Stimulated activated naive CD8-positive, alpha-beta T cell treated with anti-CD3 and anti-CD28 coated beads, Interleukin-15, Interleukin-2, amounts not matched to agents 100 U/mL and 50 U/mL, for 24 hours (primary cell): ENCODE measurements at regions not wholly inside any gene's neighbourhood (a gene's known extent, or its start where the extent isn't known, plus 50 kb on each side); places are given as distances from the start of the nearest gene placed in this dataset.
"Not testable (repeated sequence)": the region's sequence is repeated elsewhere in the genome, so short reads cannot be mapped to it uniquely, and the experiment has no call there.

Experiments used
- ATAC-seq: fragments of 150-1000 bp; cut with Tn5 transposase; one replicate; pipeline ENCODE4 v1.10.0; 2021
- DNase-seq: peaks from one replicate; pipeline ENCODE4 v3.0.0; 2021

DNA sequence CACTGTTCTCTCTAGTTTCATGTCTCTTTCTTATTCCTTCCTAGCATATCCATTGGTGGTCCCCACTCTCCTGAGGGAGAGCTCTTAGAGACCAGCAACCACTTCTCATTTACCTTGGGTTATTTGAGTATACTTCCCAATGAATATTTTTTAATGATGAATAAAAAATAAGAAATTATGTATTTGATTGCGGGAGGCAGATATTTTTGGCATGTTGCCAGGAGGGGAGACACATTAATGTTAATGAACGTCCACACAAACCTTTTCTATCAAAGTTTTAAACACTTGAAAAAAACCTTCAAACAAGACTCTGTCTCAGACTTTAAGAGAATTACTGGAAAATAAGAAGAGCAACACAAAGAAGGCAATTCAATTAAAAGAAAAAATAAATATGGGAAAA lies 260.6 kb upstream of the MAGI2 start:
- no peak for DNase-seq
- no peak for ATAC-seq

DNA sequence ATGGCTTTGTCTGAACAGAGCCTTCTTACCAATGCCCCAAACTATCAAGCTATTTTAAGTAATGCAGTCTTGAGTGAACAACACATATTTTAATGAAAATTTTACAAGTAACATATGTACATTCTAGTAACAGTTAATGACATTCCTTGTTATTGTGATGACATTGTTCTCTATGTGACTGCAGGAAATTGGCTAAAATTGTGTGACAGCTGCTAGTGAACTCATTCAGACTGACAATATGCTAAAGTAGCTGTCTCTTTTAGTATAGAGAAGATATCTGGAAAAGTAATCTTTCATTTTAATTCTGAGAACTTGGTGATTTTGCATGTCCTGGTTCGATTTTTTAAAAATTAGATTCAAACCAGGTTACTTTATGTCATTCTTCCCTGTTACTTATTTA lies 259.8 kb upstream of the MAGI2 start:
- no peak for ATAC-seq

DNA sequence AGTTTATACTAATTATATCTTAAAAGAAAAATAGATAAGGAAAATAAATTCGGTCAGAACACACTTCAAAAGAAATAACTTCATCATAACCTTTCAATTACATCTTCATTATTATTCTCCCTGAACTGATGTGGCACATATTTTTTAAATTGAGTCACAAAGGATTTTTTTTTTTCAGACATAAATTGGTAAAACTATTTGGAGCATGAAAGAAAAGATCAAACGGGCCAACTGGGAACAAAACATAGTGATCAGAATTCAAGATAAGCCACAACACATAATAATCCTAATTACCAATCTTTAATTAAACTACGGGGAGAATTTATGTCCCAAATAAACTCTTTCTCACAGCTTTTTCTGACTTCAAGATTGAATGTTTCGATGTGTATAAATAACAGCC lies 258.2 kb upstream of the MAGI2 start:
- ATAC-seq, result no peak
- no peak for DNase-seq

More for the DNA sequence above, 259.8 kb upstream of the MAGI2 start:
- no peak for DNase-seq

DNA sequence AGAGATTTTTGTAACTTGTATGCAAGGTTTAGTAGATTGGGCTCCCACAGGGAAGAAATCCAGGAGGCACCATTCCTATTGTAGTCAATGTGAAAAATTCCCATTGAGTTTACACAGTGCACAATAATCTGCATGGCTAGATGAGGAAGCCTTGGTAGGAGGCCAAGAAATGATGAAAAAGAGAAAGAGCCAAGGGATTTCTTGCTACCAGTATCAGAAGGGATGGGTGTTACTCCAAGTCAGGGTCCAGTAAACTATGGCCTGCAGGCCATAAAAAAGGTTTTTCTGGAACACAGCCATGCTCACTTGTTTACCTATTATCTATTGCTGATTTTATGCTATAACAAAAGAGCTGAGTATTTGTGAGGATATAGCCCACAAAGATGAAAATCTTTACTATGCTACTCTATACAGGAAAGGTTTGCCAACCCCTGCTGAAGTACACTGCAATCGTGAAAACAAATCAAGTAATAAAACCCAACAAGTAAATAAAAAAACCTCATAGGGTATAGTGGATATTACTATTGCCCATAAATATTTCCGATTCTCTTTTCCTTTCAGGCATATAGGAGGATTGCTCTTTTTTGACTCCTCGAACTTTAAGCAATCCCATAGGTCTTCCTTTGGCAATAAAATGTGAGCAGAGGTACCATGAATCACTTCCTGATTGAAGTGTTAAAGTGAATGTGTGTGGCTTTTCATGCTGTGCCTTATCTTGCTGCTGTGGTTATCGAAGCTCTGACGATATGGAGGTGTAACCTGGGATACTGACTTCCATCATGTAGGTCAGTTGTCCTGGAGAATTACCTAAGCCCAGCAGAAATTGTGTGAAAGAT lies 256.3 kb upstream of the MAGI2 start:
- no peak for DNase-seq

DNA sequence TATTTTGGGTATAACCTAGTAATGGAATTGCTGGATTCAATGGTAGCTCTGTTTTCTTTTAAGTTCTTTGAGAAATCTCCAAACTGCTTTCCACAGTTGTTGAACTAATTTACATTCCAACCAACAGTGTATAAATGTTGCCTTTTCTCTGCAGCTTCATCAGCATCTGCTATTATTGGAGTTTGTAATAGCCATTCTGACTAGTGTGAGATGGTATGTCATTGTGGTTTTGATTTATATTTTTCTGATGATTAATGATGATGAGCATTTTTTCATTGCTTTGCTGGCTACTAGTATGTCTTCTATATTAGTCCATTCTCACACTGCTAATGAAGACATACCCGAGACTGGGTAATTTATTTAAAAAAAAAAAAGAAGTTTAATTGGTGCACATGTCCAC lies 248.6 kb upstream of the MAGI2 start:
- DNase-seq, result no peak
- ATAC-seq, result no peak

More for the DNA sequence above, 256.3 kb upstream of the MAGI2 start:
- no peak for ATAC-seq

DNA sequence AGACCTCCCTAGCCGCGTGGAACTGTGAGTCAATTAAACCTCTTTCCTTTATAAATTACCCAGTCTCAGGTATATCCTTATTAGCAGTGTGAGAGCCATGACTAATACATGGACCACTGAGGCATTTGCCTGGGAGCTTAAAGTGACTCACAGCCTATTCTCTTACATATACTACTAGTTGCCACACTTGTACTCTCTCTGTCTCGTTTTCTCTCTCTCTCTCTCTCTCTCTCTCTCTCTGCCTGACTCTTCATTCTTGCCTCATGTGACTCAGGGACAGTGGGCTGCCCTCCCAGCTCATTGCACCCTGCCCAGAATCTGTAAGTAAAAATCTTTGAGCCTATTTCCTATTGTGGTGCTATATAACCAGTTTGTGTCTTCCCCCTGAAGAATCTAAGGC lies 238.5 kb upstream of the MAGI2 start:
- DNase-seq (no peak), ATAC-seq (peak; percentile 65)

DNA sequence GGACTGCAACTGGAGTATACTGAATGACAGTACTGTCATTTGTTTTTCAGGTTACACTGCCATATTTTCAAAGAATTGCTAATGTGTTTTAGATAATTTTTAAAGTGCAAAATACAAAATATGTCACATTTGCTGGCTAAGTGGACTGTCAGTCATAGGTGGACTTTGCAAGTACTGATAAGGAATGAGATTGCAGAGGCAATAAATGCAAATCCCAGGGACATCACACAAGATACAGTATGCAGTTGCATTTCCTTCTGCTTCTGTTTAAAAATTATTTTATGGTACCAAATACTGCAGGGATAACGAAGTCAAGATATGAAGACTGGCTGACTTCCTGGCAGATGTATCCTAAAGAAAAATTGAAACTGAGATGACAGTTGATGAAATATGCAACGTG lies 237.6 kb upstream of the MAGI2 start:
- ATAC-seq (no peak), DNase-seq (no peak)

DNA sequence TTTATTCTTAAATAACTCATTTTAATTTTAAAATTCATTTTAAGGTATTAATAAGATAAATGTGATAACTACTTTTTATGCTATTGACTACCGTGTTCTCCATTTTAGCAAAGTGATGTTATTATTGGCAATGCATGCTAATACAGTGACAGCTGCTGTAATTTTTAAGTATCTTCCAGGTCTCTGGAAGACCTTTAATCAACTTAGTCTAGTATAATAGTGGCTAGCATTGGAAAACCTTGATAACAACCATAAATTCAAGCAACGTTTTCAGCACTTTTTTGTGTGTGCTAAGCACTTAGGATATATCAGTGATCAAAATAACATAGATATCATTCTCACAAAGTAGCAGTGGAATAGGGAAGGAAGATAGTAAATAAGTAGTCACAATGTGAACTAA lies 230.9 kb upstream of the MAGI2 start:
- DNase-seq (no peak), ATAC-seq (no peak)

DNA sequence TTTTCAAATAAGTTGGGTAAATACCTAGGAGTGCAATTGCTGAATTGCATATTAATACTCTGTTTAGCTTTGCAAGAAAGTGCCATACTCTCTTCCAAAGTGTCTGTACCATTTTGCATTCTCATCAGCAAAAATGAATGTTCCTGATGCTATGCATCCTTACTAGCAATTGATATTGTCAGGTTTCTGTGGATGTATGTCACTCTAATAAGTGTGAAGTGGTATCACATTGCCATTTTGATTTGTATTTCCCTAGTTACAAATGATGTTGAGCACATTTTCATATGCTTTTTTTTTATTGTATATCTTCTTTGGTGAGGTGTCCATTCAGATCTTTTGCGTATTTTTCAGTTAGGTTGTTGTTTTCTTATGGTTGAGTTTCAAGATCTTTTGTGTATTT lies 230.4 kb upstream of the MAGI2 start:
- ATAC-seq (no peak), DNase-seq (no peak)

DNA sequence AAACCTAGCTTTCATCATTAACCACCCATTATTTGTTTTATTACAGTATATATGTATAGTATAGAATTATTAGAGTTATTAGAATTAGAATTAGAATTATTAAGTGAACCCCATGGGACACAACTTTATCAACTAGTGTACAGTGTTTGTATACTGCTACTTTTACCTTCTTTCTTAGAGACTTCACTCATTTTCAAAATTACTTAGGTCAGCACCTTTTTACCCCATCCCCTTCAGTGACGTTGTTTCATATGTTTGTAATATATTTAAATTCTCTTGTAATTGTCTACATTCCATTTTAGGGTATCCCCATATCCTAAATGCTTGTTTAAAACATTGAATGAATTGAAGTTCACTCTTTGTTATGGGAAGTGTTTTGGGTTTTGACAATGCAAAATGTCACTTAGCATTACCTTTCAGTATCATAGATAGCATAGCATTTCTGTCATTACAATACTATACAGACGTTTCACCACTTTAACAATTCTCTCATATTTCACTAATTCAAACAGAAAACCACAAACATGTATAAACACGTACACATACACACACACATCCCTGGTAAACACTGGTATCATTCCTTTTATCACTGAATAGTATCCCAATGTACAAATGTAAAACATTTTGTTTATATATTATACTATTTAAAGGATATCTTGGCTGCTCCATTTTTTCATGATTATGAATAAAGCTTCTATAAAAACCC lies 229.9 kb upstream of the MAGI2 start:
- DNase-seq, result no peak

DNA sequence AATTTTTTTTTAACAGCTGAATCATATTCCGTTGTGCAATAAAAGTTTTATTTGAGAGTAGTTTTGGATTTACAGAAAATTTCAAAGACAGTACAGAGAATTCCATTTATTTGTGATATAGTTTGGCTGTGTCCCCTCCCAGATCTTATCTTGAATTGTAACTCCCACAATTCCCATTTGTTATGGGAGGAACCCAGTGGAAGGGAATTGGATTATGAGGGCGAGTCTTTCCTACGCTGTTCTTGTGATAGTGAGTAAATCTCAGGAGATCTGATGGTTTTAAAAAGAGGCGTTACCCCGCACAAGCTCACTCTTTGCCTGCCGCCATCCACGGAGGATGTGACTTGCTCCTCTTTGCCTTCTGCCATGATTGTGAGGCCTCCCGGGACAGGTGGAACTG lies 228.0 kb upstream of the MAGI2 start:
- DNase-seq (no peak), ATAC-seq (no peak)

More for the DNA sequence above, 229.9 kb upstream of the MAGI2 start:
- no peak for ATAC-seq

DNA sequence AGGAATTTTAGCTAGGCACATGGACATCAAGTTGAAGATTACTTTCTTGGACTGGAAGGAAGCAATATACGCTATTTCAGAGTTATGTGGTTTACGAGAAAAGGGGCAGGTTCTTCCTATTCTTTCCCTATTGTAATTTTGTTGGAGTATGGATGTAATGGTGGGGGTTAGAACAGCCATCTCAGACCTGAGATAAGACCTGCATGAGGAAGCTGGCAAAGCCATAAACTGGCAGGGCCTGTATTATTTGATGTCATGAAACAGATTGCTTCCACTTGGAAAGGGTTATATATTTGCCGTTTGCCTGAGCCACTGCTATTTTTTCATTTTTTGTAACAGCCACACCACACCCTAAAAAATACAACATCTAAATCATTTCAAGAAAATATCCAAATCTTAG lies 220.5 kb upstream of the MAGI2 start:
- DNase-seq (no peak), ATAC-seq (no peak)

DNA sequence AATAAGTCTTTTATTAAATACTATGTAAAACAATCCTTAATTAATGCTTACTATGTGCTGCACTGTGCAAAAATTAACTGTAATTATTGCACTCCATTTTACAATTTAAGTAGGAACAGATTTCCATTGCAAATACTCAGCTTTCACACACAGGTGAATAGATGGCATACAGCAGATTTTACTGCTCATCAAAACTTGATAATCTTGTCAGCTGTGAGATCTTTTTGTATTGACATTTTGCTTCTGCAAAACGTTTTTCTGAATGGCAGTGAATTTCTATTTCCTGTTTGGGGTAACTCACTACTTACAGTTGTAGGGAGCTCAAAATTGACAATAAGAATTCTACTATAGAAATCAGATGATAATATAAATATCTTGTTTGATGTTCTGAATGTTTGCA lies 220.0 kb upstream of the MAGI2 start:
- ATAC-seq (no peak), DNase-seq (no peak)

DNA sequence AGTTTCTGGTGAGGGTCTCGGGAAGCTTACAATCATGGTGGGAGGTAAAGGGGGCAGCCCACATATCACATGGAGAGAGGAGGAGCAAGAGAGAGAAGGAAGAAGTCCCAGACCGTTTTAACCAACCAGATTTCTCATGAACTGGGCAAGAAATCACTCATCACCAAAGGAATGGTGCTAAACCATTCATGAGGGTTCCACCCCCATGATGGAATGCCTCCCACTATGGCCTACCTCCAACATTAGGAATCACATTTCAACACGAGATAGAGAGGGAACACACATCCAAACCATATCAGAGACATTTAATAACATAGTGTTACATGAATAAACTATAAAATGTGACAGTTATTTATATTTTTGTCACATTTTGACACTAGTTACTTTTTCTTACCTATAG lies 214.8 kb upstream of the MAGI2 start:
- no peak for ATAC-seq

DNA sequence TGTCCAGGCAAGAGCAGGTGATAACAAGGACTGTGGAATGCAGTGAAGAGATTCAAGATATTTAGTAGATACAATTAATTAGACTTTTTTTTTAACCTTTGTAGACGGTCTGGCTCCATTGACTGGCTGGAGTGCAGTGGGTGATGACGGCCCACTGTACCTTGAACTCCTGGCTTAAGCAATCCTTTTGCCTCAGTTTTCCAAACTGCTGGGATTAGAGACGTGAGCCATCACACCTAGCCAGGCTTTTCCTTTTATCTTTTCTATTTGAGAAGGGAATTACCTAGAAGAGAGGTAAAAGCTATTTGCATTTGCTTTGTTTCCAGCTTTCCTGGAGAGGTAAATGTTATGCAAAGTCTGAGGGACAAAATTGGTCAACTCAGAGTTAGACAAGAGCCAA lies 213.0 kb upstream of the MAGI2 start:
- DNase-seq, result no peak
- no peak for ATAC-seq

More for the DNA sequence above, 214.8 kb upstream of the MAGI2 start:
- DNase-seq, result no peak

DNA sequence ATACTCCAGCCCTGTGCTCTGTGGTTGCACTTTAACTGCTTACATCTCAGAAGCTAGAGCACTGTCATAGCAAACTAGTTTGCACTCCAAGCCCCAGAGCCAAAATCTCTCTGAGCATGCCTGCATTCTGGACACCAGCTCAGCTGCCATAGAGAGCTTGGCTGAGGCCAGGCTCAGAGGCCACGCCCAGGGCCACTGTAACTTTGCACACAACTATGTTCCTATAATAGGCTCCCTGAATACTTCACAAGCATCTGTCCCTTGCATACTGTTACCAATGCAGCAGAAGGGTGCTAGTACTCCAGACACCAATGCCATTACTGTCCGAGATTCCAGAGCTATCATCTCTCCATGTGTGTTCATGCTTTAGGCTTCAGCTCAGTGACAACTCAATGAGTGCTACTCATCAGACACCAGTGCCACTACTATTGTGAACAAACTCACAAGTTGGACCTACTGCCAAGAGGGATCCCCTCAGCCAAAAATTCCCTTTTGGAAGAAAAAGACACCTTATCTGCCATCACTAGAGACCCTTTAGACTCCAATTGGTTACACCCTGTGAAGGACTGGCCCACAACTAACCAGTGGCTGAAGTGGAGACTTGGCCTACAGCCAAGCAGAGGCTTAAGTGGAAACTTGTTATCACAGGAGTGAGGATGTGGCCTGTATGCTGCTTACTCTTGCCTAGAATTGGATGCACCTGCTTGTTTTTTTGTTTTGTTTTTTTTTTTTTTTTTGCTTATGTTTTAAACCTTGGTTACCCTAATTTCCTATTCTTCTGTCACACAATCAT lies 211.6 kb upstream of the MAGI2 start:
- DNase-seq (no peak), ATAC-seq (no peak)

DNA sequence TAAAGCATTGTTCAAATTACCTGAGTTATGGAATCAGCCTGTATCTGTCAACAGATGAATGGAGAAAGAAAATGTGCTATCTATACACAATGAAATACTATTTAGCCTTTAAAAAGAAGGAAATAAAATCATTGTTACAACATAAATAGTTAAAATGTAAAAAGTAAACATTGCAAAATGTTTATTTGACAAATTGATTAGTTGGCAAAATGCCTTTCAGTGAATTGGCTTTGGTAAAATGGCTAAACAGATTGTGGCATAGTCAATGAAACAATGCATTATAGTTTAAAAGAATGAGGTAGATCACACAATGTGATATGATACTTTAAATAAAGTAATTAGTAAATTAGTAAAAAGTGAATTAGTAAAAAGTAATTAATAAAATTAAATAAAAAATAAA lies 204.8 kb upstream of the MAGI2 start:
- ATAC-seq (no peak), DNase-seq (no peak)

DNA sequence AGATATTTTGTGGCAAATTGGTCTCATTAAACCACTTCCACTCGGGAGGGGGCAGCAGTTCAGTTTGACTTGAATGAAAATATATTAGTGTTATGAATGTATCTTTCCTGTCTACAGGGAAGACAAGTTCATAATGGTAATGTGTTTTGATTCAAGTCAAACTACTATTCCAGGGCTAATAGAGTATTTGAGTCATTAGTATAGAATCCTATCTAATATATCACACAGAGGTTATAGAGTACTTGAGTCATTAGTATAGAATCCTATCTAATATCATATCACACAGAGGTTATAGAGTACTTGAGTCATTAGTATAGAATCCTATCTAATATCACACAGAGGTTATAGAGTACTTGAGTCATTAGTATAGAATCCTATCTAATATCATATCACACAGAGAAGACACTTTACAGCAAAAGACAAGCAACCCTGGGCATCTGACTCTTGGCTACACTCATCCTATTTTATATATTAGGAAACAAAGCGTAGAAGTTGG lies 199.7 kb upstream of the MAGI2 start:
- DNase-seq (no peak), ATAC-seq (no peak)

DNA sequence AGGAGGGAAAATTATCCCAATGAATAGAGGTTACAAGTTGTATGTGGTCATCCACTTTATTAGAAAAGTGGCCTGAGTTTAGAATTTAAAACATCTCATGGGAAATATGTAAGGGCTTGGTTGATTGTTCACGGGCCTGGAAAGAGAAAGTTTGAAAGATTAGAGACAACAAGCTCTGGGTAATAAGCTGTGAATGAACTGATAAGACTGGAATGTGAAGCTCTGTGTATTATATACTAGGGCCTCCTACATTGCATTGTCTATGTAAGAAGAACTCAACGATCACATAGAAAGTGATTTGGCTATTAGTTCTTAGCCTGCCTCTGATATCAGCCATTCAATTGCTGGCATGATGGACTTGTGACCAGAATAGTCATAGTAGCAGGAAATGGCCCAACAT lies 199.2 kb upstream of the MAGI2 start:
- ATAC-seq (no peak), DNase-seq (no peak)

DNA sequence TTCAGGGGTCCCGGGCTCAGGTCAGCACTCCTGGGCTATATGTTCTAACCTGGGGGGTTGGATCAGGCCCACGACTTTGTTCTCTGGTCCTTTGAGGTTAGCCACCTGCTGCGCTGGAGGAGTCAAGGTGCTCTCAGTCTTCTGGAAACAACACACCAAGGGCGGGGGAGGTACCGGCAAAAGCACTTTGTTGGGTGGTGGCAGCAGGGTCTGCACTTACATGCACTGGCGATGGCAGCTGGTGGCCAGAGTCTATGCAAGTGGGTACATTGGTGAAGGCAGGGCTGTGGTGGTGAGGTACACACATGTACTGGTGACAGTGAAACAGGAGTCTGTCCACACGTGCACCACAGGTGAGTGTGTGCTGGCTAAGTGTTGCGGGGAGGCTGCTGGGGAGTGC lies 194.2 kb upstream of the MAGI2 start:
- DNase-seq (no peak), ATAC-seq (no peak)

DNA sequence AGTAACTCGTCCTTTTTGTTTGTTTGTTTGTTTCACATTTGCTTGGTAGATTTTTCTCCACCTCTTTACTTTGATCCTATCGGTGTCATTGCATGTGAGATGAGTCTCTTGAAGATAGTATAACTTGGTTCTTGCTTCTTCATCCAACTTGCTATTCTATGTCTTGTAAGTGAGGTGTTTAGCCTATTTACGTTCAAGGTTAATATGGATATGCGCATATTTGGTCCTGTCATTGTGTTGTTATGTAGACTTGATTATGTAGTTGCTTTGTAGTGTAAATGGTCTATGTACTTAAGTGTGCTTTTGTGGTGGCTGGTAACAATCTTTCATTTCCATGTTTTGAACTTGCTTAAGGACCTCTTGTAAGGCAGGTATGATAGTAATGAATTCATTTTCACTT lies 192.8 kb upstream of the MAGI2 start:
- ATAC-seq, result no peak
- no peak for DNase-seq

DNA sequence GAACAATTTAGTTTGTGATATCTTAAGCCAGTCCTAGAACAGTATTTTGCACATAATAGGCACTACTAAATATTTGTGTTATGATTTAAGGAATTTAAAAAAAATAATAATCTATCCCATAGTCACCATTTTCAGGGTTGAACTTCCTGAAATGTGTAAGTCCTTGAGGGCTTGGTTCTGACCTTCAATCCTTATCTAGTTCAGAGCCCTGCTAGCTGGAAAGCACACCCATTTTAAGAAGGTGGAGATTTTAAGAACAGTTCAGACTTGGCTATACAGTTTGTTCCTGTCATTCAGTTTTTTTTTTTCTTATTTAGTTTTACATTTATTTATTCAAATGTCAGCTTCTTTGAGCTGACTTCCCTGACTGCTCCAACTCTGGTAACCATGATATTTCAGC lies 183.4 kb upstream of the MAGI2 start:
- DNase-seq (no peak), ATAC-seq (no peak)

DNA sequence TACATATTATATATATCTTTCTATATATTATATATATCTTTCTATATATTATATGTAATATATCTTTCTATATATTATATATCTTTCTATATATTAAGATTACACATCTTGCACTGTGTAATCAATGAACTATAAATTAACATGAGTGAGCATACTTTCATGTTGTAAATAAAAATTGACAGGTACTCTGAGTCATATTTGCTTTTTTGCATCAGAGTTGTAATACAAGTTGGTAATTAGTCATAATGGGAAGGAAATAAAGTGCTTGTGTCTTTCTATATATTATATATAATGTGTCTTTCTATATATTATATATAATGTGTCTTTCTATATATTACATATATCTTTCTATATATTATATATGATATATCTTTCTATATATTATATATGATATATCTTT lies 172.5 kb upstream of the MAGI2 start:
- ATAC-seq, DNase-seq: not testable (repeated sequence)
